ENCODE measurements at regions not wholly inside any gene's neighbourhood (a gene's known extent, or its start where the extent isn't known, plus 50 kb on each side); places are given as distances from the start of the nearest gene placed in this dataset.
"Not testable (repeated sequence)": the region's sequence is repeated elsewhere in the genome, so short reads cannot be mapped to it uniquely, and the experiment has no call there.

GRCh38 chr19:20269461-20269860 lies 102.4 kb downstream of the ZNF486 start:
- Histone ChIP-seq H2BK120ac (ENCODE audit: low read depth, low read length) (no peak overlapping the region), H2AK5ac (ENCODE audit: low read length, severe bottlenecking) (no peak overlapping the region), H3K4ac (ENCODE audit: low read depth in 1 of 2, low read length in 2 of 2) (no peak overlapping the region), H3K23ac (ENCODE audit: low read length in 2 of 2) (no peak overlapping the region), H4K8ac (ENCODE audit: low read length) (no peak overlapping the region), H2BK15ac (ENCODE audit: low read depth, poor library complexity, severe bottlenecking) (no peak overlapping the region), H3K36me3 (ENCODE audit: control insufficient read depth in 1 of 2, insufficient read depth in 2 of 2, low read depth in 1 of 2, low read length in 2 of 2) (no peaks in the 10 kb centered on the region), H2BK5ac (ENCODE audit: low read depth, low read length, poor library complexity, severe bottlenecking) (no peak overlapping the region), H3K4me1 (ENCODE audit: control insufficient read depth, insufficient read depth, low read depth, low read length) (no peaks in the 10 kb centered on the region), H3K27ac (ENCODE audit: low read length, poor library complexity, severe bottlenecking) (no peak overlapping the region), H2BK12ac (ENCODE audit: low read length in 2 of 2) (no peak overlapping the region), H2AFZ (ENCODE audit: low read depth, low read length) (no peak overlapping the region), H3K27me3 (ENCODE audit: control insufficient read depth in 1 of 2, insufficient read depth in 1 of 2, low read length in 2 of 2) (no peaks in the 10 kb centered on the region), H3K9ac (ENCODE audit: low read length) (no peak overlapping the region), H3K4me2 (ENCODE audit: low read length, poor library complexity, severe bottlenecking) (no peak overlapping the region), H3K18ac (ENCODE audit: low read depth in 1 of 2, low read length in 2 of 2) (no peak overlapping the region), H3K4me3 (ENCODE audit: insufficient read depth in 1 of 2, low read depth in 1 of 2, low read length in 2 of 2) (no peak overlapping the region), H3K14ac (ENCODE audit: low read length in 2 of 2) (no peak overlapping the region), H4K91ac (ENCODE audit: low read length) (no peak overlapping the region), H3K9me3 (ENCODE audit: control insufficient read depth, low read length) (peaks cover 31% of the 10 kb centered on the region), H3K79me1 (replicated peaks; ENCODE audit: low read length, poor library complexity, severe bottlenecking) (no peaks in the 10 kb centered on the region)
- DNase-seq: no peak
- 78% methylated on average over 4 of the region's 7 CpGs for WGBS

DNA sequence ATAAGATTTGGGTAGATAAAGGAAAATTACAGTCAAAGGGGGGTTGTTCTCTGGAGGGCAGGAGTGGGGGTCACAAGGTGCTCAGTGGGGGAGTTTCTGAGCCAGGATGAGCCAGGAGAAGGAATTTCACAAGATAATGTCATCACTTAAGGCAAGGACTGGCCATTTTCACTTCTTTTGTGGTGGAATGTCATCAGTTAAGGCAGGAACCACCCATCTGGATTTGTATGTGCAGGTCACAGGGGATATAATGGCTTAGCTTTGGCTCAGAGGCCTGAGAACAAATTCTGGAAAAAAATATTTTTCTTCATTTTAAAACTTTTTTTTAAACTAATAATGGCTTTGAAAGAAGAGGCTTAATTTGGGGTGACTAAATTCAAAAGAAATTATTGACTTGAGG lies 94.5 kb downstream of the ZNF486 start:
- not testable (repeated sequence) for H3K18ac ChIP-seq (ENCODE audit: low read depth in 1 of 2, low read length in 2 of 2); H2BK12ac ChIP-seq (ENCODE audit: low read length in 2 of 2); H3K14ac ChIP-seq (ENCODE audit: low read length in 2 of 2); H2AK5ac ChIP-seq (ENCODE audit: low read length, severe bottlenecking); H3K27me3 ChIP-seq (ENCODE audit: control insufficient read depth in 1 of 2, insufficient read depth in 1 of 2, low read length in 2 of 2); DNase-seq; H2BK120ac ChIP-seq (ENCODE audit: low read depth, low read length); H3K4ac ChIP-seq (ENCODE audit: low read depth in 1 of 2, low read length in 2 of 2); H3K4me3 ChIP-seq (ENCODE audit: insufficient read depth in 1 of 2, low read depth in 1 of 2, low read length in 2 of 2); H3K79me1 ChIP-seq (replicated peaks; ENCODE audit: low read length, poor library complexity, severe bottlenecking); H4K8ac ChIP-seq (ENCODE audit: low read length); H3K36me3 ChIP-seq (ENCODE audit: control insufficient read depth in 1 of 2, insufficient read depth in 2 of 2, low read depth in 1 of 2, low read length in 2 of 2); H2AFZ ChIP-seq (ENCODE audit: low read depth, low read length); H3K9ac ChIP-seq (ENCODE audit: low read length); H2BK15ac ChIP-seq (ENCODE audit: low read depth, poor library complexity, severe bottlenecking); H3K23ac ChIP-seq (ENCODE audit: low read length in 2 of 2); H3K27ac ChIP-seq (ENCODE audit: low read length, poor library complexity, severe bottlenecking); H2BK5ac ChIP-seq (ENCODE audit: low read depth, low read length, poor library complexity, severe bottlenecking); H4K91ac ChIP-seq (ENCODE audit: low read length); H3K4me1 ChIP-seq (ENCODE audit: control insufficient read depth, insufficient read depth, low read depth, low read length); H3K4me2 ChIP-seq (ENCODE audit: low read length, poor library complexity, severe bottlenecking)
- peaks cover 26% of the 10 kb centered on the region for H3K9me3 ChIP-seq (ENCODE audit: control insufficient read depth, low read length)

GRCh38 chr19:20260738-20261137 lies 93.7 kb downstream of the ZNF486 start:
- H3K36me3 ChIP-seq (ENCODE audit: control insufficient read depth in 1 of 2, insufficient read depth in 2 of 2, low read depth in 1 of 2, low read length in 2 of 2); H2AK5ac ChIP-seq (ENCODE audit: low read length, severe bottlenecking); DNase-seq; H2BK120ac ChIP-seq (ENCODE audit: low read depth, low read length); H4K8ac ChIP-seq (ENCODE audit: low read length); H3K18ac ChIP-seq (ENCODE audit: low read depth in 1 of 2, low read length in 2 of 2); H3K4me2 ChIP-seq (ENCODE audit: low read length, poor library complexity, severe bottlenecking); H3K79me1 ChIP-seq (replicated peaks; ENCODE audit: low read length, poor library complexity, severe bottlenecking); H2BK5ac ChIP-seq (ENCODE audit: low read depth, low read length, poor library complexity, severe bottlenecking); H3K9ac ChIP-seq (ENCODE audit: low read length); H4K91ac ChIP-seq (ENCODE audit: low read length); H3K27ac ChIP-seq (ENCODE audit: low read length, poor library complexity, severe bottlenecking); H3K27me3 ChIP-seq (ENCODE audit: control insufficient read depth in 1 of 2, insufficient read depth in 1 of 2, low read length in 2 of 2); H3K4me3 ChIP-seq (ENCODE audit: insufficient read depth in 1 of 2, low read depth in 1 of 2, low read length in 2 of 2); H3K4ac ChIP-seq (ENCODE audit: low read depth in 1 of 2, low read length in 2 of 2); H2AFZ ChIP-seq (ENCODE audit: low read depth, low read length); H2BK15ac ChIP-seq (ENCODE audit: low read depth, poor library complexity, severe bottlenecking); H3K23ac ChIP-seq (ENCODE audit: low read length in 2 of 2); H2BK12ac ChIP-seq (ENCODE audit: low read length in 2 of 2); H3K4me1 ChIP-seq (ENCODE audit: control insufficient read depth, insufficient read depth, low read depth, low read length); H3K14ac ChIP-seq (ENCODE audit: low read length in 2 of 2): not testable (repeated sequence)
- peaks cover 25% of the 10 kb centered on the region for H3K9me3 ChIP-seq (ENCODE audit: control insufficient read depth, low read length)
- WGBS: 62% methylated on average over 6 of the region's 8 CpGs

- DNase-seq: no peak
- H2BK5ac ChIP-seq (ENCODE audit: low read depth, low read length, poor library complexity, severe bottlenecking): no peak overlapping the region
- H3K4ac ChIP-seq (ENCODE audit: low read depth in 1 of 2, low read length in 2 of 2): no peak overlapping the region
- H3K27me3 ChIP-seq (ENCODE audit: control insufficient read depth in 1 of 2, insufficient read depth in 1 of 2, low read length in 2 of 2): no peaks in the 10 kb centered on the region
- no peak overlapping the region for H4K91ac ChIP-seq (ENCODE audit: low read length)
- H3K36me3 ChIP-seq (ENCODE audit: control insufficient read depth in 1 of 2, insufficient read depth in 2 of 2, low read depth in 1 of 2, low read length in 2 of 2): no peaks in the 10 kb centered on the region
- no peak overlapping the region for H3K4me2 ChIP-seq (ENCODE audit: low read length, poor library complexity, severe bottlenecking)
- WGBS: no CpG with 5 or more reads among the region's 1 CpG
- no peak overlapping the region for H2AK5ac ChIP-seq (ENCODE audit: low read length, severe bottlenecking)
- no peak overlapping the region for H3K14ac ChIP-seq (ENCODE audit: low read length in 2 of 2)
- H3K23ac ChIP-seq (ENCODE audit: low read length in 2 of 2): no peak overlapping the region
- no peak overlapping the region for H3K4me3 ChIP-seq (ENCODE audit: insufficient read depth in 1 of 2, low read depth in 1 of 2, low read length in 2 of 2)
- H2BK12ac ChIP-seq (ENCODE audit: low read length in 2 of 2): no peak overlapping the region
- no peak overlapping the region for H3K9ac ChIP-seq (ENCODE audit: low read length)
- H4K8ac ChIP-seq (ENCODE audit: low read length): no peak overlapping the region
- no peak overlapping the region for H2AFZ ChIP-seq (ENCODE audit: low read depth, low read length)
- H2BK120ac ChIP-seq (ENCODE audit: low read depth, low read length): no peak overlapping the region
- peaks cover 26% of the 10 kb centered on the region for H3K9me3 ChIP-seq (ENCODE audit: control insufficient read depth, low read length)
- no peak overlapping the region for H2BK15ac ChIP-seq (ENCODE audit: low read depth, poor library complexity, severe bottlenecking)
- H3K4me1 ChIP-seq (ENCODE audit: control insufficient read depth, insufficient read depth, low read depth, low read length): no peaks in the 10 kb centered on the region
- no peak overlapping the region for H3K27ac ChIP-seq (ENCODE audit: low read length, poor library complexity, severe bottlenecking)
- no peak overlapping the region for H3K18ac ChIP-seq (ENCODE audit: low read depth in 1 of 2, low read length in 2 of 2)
- H3K79me1 ChIP-seq (replicated peaks; ENCODE audit: low read length, poor library complexity, severe bottlenecking): no peaks in the 10 kb centered on the region
Measured at GRCh38 chr19:20259615-20260014, 92.6 kb downstream of the ZNF486 start.
